ENCODE measurements at regions not wholly inside any gene's neighbourhood (a gene's known extent, or its start where the extent isn't known, plus 50 kb on each side); places are given as distances from the start of the nearest gene placed in this dataset.

- TF ChIP-seq CTCF (conservative IDR thresholded peaks at IDR 0.05 in 1 of 2, IDR thresholded peaks at IDR 0.05 in 1 of 2; ENCODE audit: extremely low read depth in 1 of 2, insufficient read depth in 1 of 2, low read depth in 1 of 2, low read length in 2 of 2) = no peak
- no peak for TF ChIP-seq EZH2 (IDR thresholded peaks at IDR 0.05; ENCODE audit: borderline replicate concordance, low read length)
Measured at GRCh38 chr13:111858571-111858970, 208.4 kb upstream of the SOX1 start.

All from mammary epithelial cell (primary cell).